ENCODE measurements at regions not wholly inside any gene's neighbourhood (a gene's known extent, or its start where the extent isn't known, plus 50 kb on each side); places are given as distances from the start of the nearest gene placed in this dataset.

- TF ChIP-seq EZH2phosphoT487 (IDR thresholded peaks at IDR 0.05; ENCODE audit: insufficient read depth, low read depth), result no peak
- TF ChIP-seq EZH2 (IDR thresholded peaks at IDR 0.05; ENCODE audit: insufficient read depth, poor library complexity, severe bottlenecking), result no peak
These were observed 163.7 kb upstream of the CLEC14A start for GRCh38 chr14:38419579-38419978.

Measured in GM23248 (cell line).